MCF 10A (cell line): ENCODE measurements at regions not wholly inside any gene's neighbourhood (a gene's known extent, or its start where the extent isn't known, plus 50 kb on each side); places are given as distances from the start of the nearest gene placed in this dataset.

Source experiments
- BruUV-seq: library from RNA; stranded (reverse); fragments of 400-500 nt; replicated peaks from 2 replicates; lab custom pipeline; 2021; lab: Mats Ljungman, UMichigan
- CTCF ChIA-PET: fragments of 300-600 bp; sonication (Branson Sonifier 250); formaldehyde crosslinking; extraction: SDS; loops from one replicate; lab custom pipeline; 2021; ENCODE audit warnings: antibody characterized with exemption, inconsistent platforms; lab: Yijun Ruan, JAX
- POLR2A ChIA-PET: fragments of 300-600, 350-650 bp; sonication (Branson Sonifier 250); formaldehyde crosslinking; extraction: SDS; loops from one replicate; lab custom pipeline; 2020; ENCODE audit warnings: antibody characterized with exemption, inconsistent platforms; lab: Yijun Ruan, JAX
- DNase-seq: peaks from one replicate; pipeline ENCODE4 v3.0.0-alpha.2; 2018; ENCODE audit not compliant: unreplicated experiment
- H3K27ac Mint-ChIP-seq: one replicate; pipeline ENCODE4 v1.8.0; 2022; ENCODE audit warnings: mild to moderate bottlenecking, low read depth, mixed read lengths; ENCODE audit not compliant: unreplicated experiment
- H3K27me3 Mint-ChIP-seq: one replicate; pipeline ENCODE4 v1.8.0; 2022; ENCODE audit warnings: mixed read lengths; ENCODE audit not compliant: insufficient read depth, unreplicated experiment
- H3K36me3 Mint-ChIP-seq: one replicate; pipeline ENCODE4 v1.8.0; 2022; ENCODE audit warnings: mild to moderate bottlenecking, moderate library complexity, mixed read lengths; ENCODE audit not compliant: insufficient read depth, unreplicated experiment
- H3K4me1 Mint-ChIP-seq: one replicate; pipeline ENCODE4 v1.8.0; 2022; ENCODE audit warnings: mixed read lengths; ENCODE audit not compliant: insufficient read depth, unreplicated experiment
- H3K4me3 Mint-ChIP-seq: one replicate; pipeline ENCODE4 v1.8.0; 2022; ENCODE audit warnings: mild to moderate bottlenecking, moderate library complexity, mixed read lengths; ENCODE audit not compliant: unreplicated experiment
- H3K9me3 Mint-ChIP-seq: one replicate; pipeline ENCODE4 v1.8.0; 2022; ENCODE audit warnings: mixed read lengths; ENCODE audit not compliant: unreplicated experiment
- CTCF ChIP-seq: fragments of 200-600 bp; IDR thresholded peaks from one replicate; pipeline ENCODE4 v1.8.0; 2022; ENCODE audit warnings: antibody characterized with exemption, mild to moderate bottlenecking; ENCODE audit not compliant: unreplicated experiment
- intact Hi-C: fragments of 100-400 bp; cut with micrococcal nuclease; formaldehyde crosslinking; loops from 2 replicates; pipeline ENCODE4 v1.14.1; 2022

- H3K9me3 Mint-ChIP-seq = no peaks in the 10 kb centered on the region
- POLR2A ChIA-PET = no interaction called here
- no peak for DNase-seq
- no peak overlapping the region for H3K27ac Mint-ChIP-seq
- H3K27me3 Mint-ChIP-seq = no peaks in the 10 kb centered on the region
- no peak for TF ChIP-seq CTCF
- intact Hi-C loops = no loop called here
- BruUV-seq = no TSS peak
- peaks cover 15% of the 10 kb centered on the region for H3K4me1 Mint-ChIP-seq
- H3K4me3 Mint-ChIP-seq = no peak overlapping the region
- CTCF ChIA-PET = interaction anchor here (0.8 kb wide), 1 partner anchor 14 kb away, joined by 3 read pairs; no protein-coding TSS in a partner anchor
- no peaks in the 10 kb centered on the region for H3K36me3 Mint-ChIP-seq
Measured at GRCh38 chr12:107388263-107388662, 294.9 kb upstream of the CRY1 start.

DNA sequence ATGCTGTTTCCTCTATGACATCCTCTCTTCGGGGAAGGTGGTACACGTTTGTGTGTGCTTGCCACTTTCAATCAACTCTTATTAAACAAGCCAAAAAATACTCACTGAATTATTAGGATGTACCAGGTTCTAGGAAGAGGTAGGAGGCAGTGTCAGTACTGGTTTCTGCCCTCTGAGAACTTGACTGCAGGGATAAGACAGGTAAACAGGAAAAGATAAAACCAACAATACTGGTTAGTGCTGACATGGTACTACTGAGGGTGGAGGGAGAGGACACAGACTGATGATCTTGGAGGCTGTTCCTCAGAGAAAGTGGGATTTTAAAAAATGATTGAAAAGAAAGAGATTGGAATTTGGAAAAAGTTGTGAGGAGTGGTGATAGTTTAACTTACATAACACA lies 295.2 kb upstream of the PWP1 start:
- no peak overlapping the region for H3K27ac Mint-ChIP-seq
- intact Hi-C loops = no loop called here
- POLR2A ChIA-PET = no interaction called here
- no peaks in the 10 kb centered on the region for H3K36me3 Mint-ChIP-seq
- no peak for DNase-seq
- CTCF ChIA-PET = no interaction called here
- H3K9me3 Mint-ChIP-seq = no peaks in the 10 kb centered on the region
- no TSS peak for BruUV-seq
- H3K4me1 Mint-ChIP-seq = peaks cover 9% of the 10 kb centered on the region
- no peak overlapping the region for H3K4me3 Mint-ChIP-seq
- TF ChIP-seq CTCF = no peak
- no peaks in the 10 kb centered on the region for H3K27me3 Mint-ChIP-seq

- Mint-ChIP-seq H3K27me3 (no peaks in the 10 kb centered on the region), H3K9me3 (no peaks in the 10 kb centered on the region), H3K4me3 (no peak overlapping the region), H3K27ac (no peak overlapping the region), H3K4me1 (no peaks in the 10 kb centered on the region), H3K36me3 (no peaks in the 10 kb centered on the region)
- DNase-seq = no peak
- intact Hi-C loops = no loop called here
- BruUV-seq = no TSS peak
- no peak for TF ChIP-seq CTCF
- POLR2A ChIA-PET = interaction anchor here (0.6 kb wide), 1 partner anchor 1930 kb away, joined by 3 read pairs; no protein-coding TSS in a partner anchor
- CTCF ChIA-PET = interaction anchor here (3.6 kb wide), 1 partner anchor 262 kb away, joined by 15 read pairs; no protein-coding TSS in a partner anchor
Measured at GRCh38 chr12:107393043-107393717, 292.4 kb upstream of the PWP1 start.

- no peak for DNase-seq
- CTCF ChIA-PET = interaction anchor here (3.6 kb wide), 1 partner anchor 263 kb away, joined by 15 read pairs; no protein-coding TSS in a partner anchor
- no TSS peak for BruUV-seq
- intact Hi-C loops = no loop called here
- Mint-ChIP-seq H3K4me3 (no peak overlapping the region), H3K9me3 (no peaks in the 10 kb centered on the region), H3K36me3 (no peaks in the 10 kb centered on the region), H3K27me3 (no peaks in the 10 kb centered on the region), H3K4me1 (no peaks in the 10 kb centered on the region), H3K27ac (no peak overlapping the region)
- POLR2A ChIA-PET = interaction anchor here (0.5 kb wide), 1 partner anchor 270 kb away, joined by 3 read pairs; no protein-coding TSS in a partner anchor
- TF ChIP-seq CTCF = no peak
Measured at GRCh38 chr12:107394693-107395092, 290.9 kb upstream of the PWP1 start.
